ENCODE measurements at regions not wholly inside any gene's neighbourhood (a gene's known extent, or its start where the extent isn't known, plus 50 kb on each side); places are given as distances from the start of the nearest gene placed in this dataset.

GRCh38 chr3:193782276-193782647 is 189.3 kb downstream of the OPA1 start:
- Histone ChIP-seq H3K4me2 (peak overlapping the region; percentile 39), H3K27ac (peak overlapping the region; percentile 84), H3K27me3 (no peaks in the 10 kb centered on the region), H3K9me3 (ENCODE audit: low read depth) (no peaks in the 10 kb centered on the region), H3K9me2 (replicated peaks; ENCODE audit: insufficient read depth) (no peaks in the 10 kb centered on the region), H2AFZ (no peak overlapping the region), H4K20me1 (ENCODE audit: insufficient read depth, poor library complexity, severe bottlenecking) (no peaks in the 10 kb centered on the region), H3K4me3 (no peak overlapping the region), H3K79me2 (no peaks in the 10 kb centered on the region), H3K4me1 (ENCODE audit: insufficient read depth) (peaks cover 46% of the 10 kb centered on the region), H3K36me3 (replicated peaks; ENCODE audit: insufficient read depth, low read depth) (no peaks in the 10 kb centered on the region)
- no peak for TF ChIP-seq CTCF (IDR thresholded peaks at IDR 0.05; ENCODE audit: poor library complexity)
- no peak for TF ChIP-seq EZH2 (IDR thresholded peaks at IDR 0.05; ENCODE audit: borderline replicate concordance)
- no peak for TF ChIP-seq EZH2phosphoT487 (IDR thresholded peaks at IDR 0.05; ENCODE audit: low read depth, severe bottlenecking, unreplicated experiment)
- 30% methylated on average over 9 of the region's 9 CpGs for WGBS (ENCODE audit: low lambda C conversion rate, missing lambda C conversion rate)
- peak; percentile 79 for DNase-seq (ENCODE audit: low spot score)

- Histone ChIP-seq H3K4me2 (peak overlapping the region; percentile 39), H3K4me1 (ENCODE audit: insufficient read depth) (peaks cover 46% of the 10 kb centered on the region), H3K9me3 (ENCODE audit: low read depth) (no peaks in the 10 kb centered on the region), H3K27ac (peak overlapping the region; percentile 84), H3K27me3 (no peaks in the 10 kb centered on the region), H4K20me1 (ENCODE audit: insufficient read depth, poor library complexity, severe bottlenecking) (no peaks in the 10 kb centered on the region), H2AFZ (no peak overlapping the region), H3K9me2 (replicated peaks; ENCODE audit: insufficient read depth) (no peaks in the 10 kb centered on the region), H3K4me3 (no peak overlapping the region), H3K79me2 (no peaks in the 10 kb centered on the region), H3K36me3 (replicated peaks; ENCODE audit: insufficient read depth, low read depth) (no peaks in the 10 kb centered on the region)
- 71% methylated on average over 3 of the region's 3 CpGs for WGBS (ENCODE audit: low lambda C conversion rate, missing lambda C conversion rate)
- TF ChIP-seq EZH2phosphoT487 (IDR thresholded peaks at IDR 0.05; ENCODE audit: low read depth, severe bottlenecking, unreplicated experiment) (no peak), CTCF (IDR thresholded peaks at IDR 0.05; ENCODE audit: poor library complexity) (no peak), EZH2 (IDR thresholded peaks at IDR 0.05; ENCODE audit: borderline replicate concordance) (no peak)
- no peak for DNase-seq (ENCODE audit: low spot score)
Measured at GRCh38 chr3:193782747-193783146, 189.7 kb downstream of the OPA1 start.

GRCh38 chr3:193783166-193783896 is 190.3 kb downstream of the OPA1 start:
- 78% methylated on average over 5 of the region's 5 CpGs for WGBS (ENCODE audit: low lambda C conversion rate, missing lambda C conversion rate)
- Histone ChIP-seq H3K9me3 (ENCODE audit: low read depth) (no peaks in the 10 kb centered on the region), H4K20me1 (ENCODE audit: insufficient read depth, poor library complexity, severe bottlenecking) (no peaks in the 10 kb centered on the region), H3K9me2 (replicated peaks; ENCODE audit: insufficient read depth) (no peaks in the 10 kb centered on the region), H3K27ac (peak overlapping the region; percentile 84), H3K4me2 (peak overlapping the region; percentile 39), H3K27me3 (no peaks in the 10 kb centered on the region), H3K4me3 (no peak overlapping the region), H3K4me1 (ENCODE audit: insufficient read depth) (peaks cover 48% of the 10 kb centered on the region), H2AFZ (no peak overlapping the region), H3K36me3 (replicated peaks; ENCODE audit: insufficient read depth, low read depth) (no peaks in the 10 kb centered on the region), H3K79me2 (no peaks in the 10 kb centered on the region)
- peak; percentile 34 for DNase-seq (ENCODE audit: low spot score)
- no peak for TF ChIP-seq EZH2phosphoT487 (IDR thresholded peaks at IDR 0.05; ENCODE audit: low read depth, severe bottlenecking, unreplicated experiment)
- no peak for TF ChIP-seq EZH2 (IDR thresholded peaks at IDR 0.05; ENCODE audit: borderline replicate concordance)
- TF ChIP-seq CTCF (IDR thresholded peaks at IDR 0.05; ENCODE audit: poor library complexity): no peak

Measured in hepatocyte (in vitro differentiated cells).